NCI-H510A (cell line): ENCODE measurements at regions not wholly inside any gene's neighbourhood (a gene's known extent, or its start where the extent isn't known, plus 50 kb on each side); places are given as distances from the start of the nearest gene placed in this dataset.
"Not testable (repeated sequence)": the region's sequence is repeated elsewhere in the genome, so short reads cannot be mapped to it uniquely, and the experiment has no call there.

Experiments
- DNase-seq: peaks from one replicate; lab custom pipeline; 2025; lab: John Stamatoyannopoulos, UW

- no peak for DNase-seq
These were observed 360.7 kb downstream of the TEX13C start for GRCh38 chrX:125680366-125680765.

GRCh38 chrX:125681058-125681457 lies 361.4 kb downstream of the TEX13C start:
- DNase-seq = no peak

- no peak for DNase-seq
These were observed 361.8 kb downstream of the TEX13C start for GRCh38 chrX:125681507-125681906.

GRCh38 chrX:125690522-125690921 lies 370.9 kb downstream of the TEX13C start:
- DNase-seq = not testable (repeated sequence)

- DNase-seq = no peak
These were observed 374.5 kb downstream of the TEX13C start for GRCh38 chrX:125694171-125694570.

- DNase-seq = no peak
These were observed 389.4 kb downstream of the TEX13C start for GRCh38 chrX:125709074-125709473.

GRCh38 chrX:125709532-125709931 lies 389.9 kb downstream of the TEX13C start:
- no peak for DNase-seq

GRCh38 chrX:125710403-125711062 lies 390.9 kb downstream of the TEX13C start:
- DNase-seq = no peak

GRCh38 chrX:125711103-125711502 lies 391.4 kb downstream of the TEX13C start:
- no peak for DNase-seq

GRCh38 chrX:125713633-125714032 lies 394.0 kb downstream of the TEX13C start:
- DNase-seq = no peak

- no peak for DNase-seq
These were observed 407.4 kb downstream of the TEX13C start for GRCh38 chrX:125727117-125727516.

GRCh38 chrX:125736008-125736729 lies 416.5 kb downstream of the TEX13C start:
- DNase-seq = no peak

GRCh38 chrX:125742811-125743210 lies 423.1 kb downstream of the TEX13C start:
- no peak for DNase-seq

GRCh38 chrX:125744914-125745313 lies 421.2 kb downstream of the DCAF12L2 start:
- DNase-seq = no peak

- DNase-seq = no peak
These were observed 408.1 kb downstream of the DCAF12L2 start for GRCh38 chrX:125757794-125758564.

GRCh38 chrX:125758819-125759218 lies 407.3 kb downstream of the DCAF12L2 start:
- no peak for DNase-seq

GRCh38 chrX:125762954-125763353 lies 403.1 kb downstream of the DCAF12L2 start:
- DNase-seq = no peak

- DNase-seq = no peak
These were observed 400.7 kb downstream of the DCAF12L2 start for GRCh38 chrX:125765347-125765746.

- DNase-seq = no peak
These were observed 396.5 kb downstream of the DCAF12L2 start for GRCh38 chrX:125769628-125770027.

GRCh38 chrX:125778261-125778660 lies 387.8 kb downstream of the DCAF12L2 start:
- DNase-seq = no peak

- no peak for DNase-seq
These were observed 383.9 kb downstream of the DCAF12L2 start for GRCh38 chrX:125782184-125782583.

GRCh38 chrX:125786316-125786715 lies 379.8 kb downstream of the DCAF12L2 start:
- DNase-seq = no peak

GRCh38 chrX:125791787-125792186 lies 374.3 kb downstream of the DCAF12L2 start:
- DNase-seq = no peak
